Tibial nerve (tissue), 3 donors: ENCODE measurements at regions not wholly inside any gene's neighbourhood (a gene's known extent, or its start where the extent isn't known, plus 50 kb on each side); places are given as distances from the start of the nearest gene placed in this dataset.

Source experiments
- CTCF ChIP-seq, 5 experiments: fragments of 200-600 bp in 3 of 5; fragments of 450-650 bp in 2 of 5; sonication (generic) in 3 of 5; IDR thresholded peaks; one replicate each; pipeline ENCODE4 v1.5.1; 2016 to 2019; ENCODE audit warnings: antibody characterized with exemption in 5 of 5, mild to moderate bottlenecking in 3 of 5, moderate library complexity in 2 of 5
- POLR2A ChIP-seq, 2 donors: fragments of 450-650 bp; IDR thresholded peaks; one replicate each; pipeline ENCODE4 v1.6.1; 2017; ENCODE audit warnings: antibody characterized with exemption in 2 of 2, mild to moderate bottlenecking in 2 of 2, moderate library complexity in 2 of 2

- TF ChIP-seq CTCF (IDR thresholded peaks at IDR 0.05), result no peak
- TF ChIP-seq POLR2A (IDR thresholded peaks at IDR 0.05), result no peak
Observed at GRCh38 chr9:99635032-99635431, 186.7 kb upstream of the NR4A3 start.
